HCT116 (cell line): ENCODE measurements at regions not wholly inside any gene's neighbourhood (a gene's known extent, or its start where the extent isn't known, plus 50 kb on each side); places are given as distances from the start of the nearest gene placed in this dataset.

Experiments used
- ATAC-seq: fragments of 200-7000 bp; cut with Tn5 transposase; 2 replicates; pipeline ENCODE4 v1.9.1; 2020; ENCODE audit warnings: mild to moderate bottlenecking, moderate library complexity
- BruUV-seq: library from RNA; stranded (reverse); fragments of 400-500 nt; replicated peaks from 2 replicates; lab custom pipeline; 2021; lab: Mats Ljungman, UMichigan
- CTCF ChIA-PET: fragments of 300-600 bp; sonication (Branson Sonifier 250); formaldehyde crosslinking; loops from one replicate; lab custom pipeline; 2021; ENCODE audit warnings: antibody characterized with exemption; lab: Charles Lee
- POLR2A ChIA-PET: fragments of 300-600, 350-600 bp; sonication (Branson Sonifier 250); formaldehyde crosslinking; loops from one replicate; lab custom pipeline; 2021; ENCODE audit warnings: antibody characterized with exemption; lab: Charles Lee
- RAD21 ChIA-PET, 2 experiments: fragments of 300-600 bp; sonication (Branson Sonifier 250); formaldehyde crosslinking; loops; one replicate each; lab custom pipeline; 2023; ENCODE audit warnings: low total read pairs in 2 of 2; ENCODE audit not compliant: uncharacterized antibody in 2 of 2, unreplicated experiment in 2 of 2, low non-redundant PET in 1 of 2; lab: Charles Lee
- DNase-seq: peaks from one replicate; pipeline ENCODE4 v3.0.0-alpha.2; 2010; ENCODE audit warnings: low read depth, low spot score
- H2AFZ ChIP-seq: fragments of 200-600 bp; shearing (Covaris generic), sonication (generic); 2 replicates; pipeline ENCODE4 v1.6.1; 2017; ENCODE audit warnings: low read depth, mixed run types, mixed read lengths, antibody characterized with exemption, low read length; ENCODE audit not compliant: poor library complexity, severe bottlenecking
- H3K27ac ChIP-seq: 2 replicates; pipeline ENCODE4 v1.5.1; 2012; ENCODE audit warnings: low read depth, low read length
- H3K27me3 ChIP-seq: fragments of 200-600 bp; sonication (generic); 2 replicates; pipeline ENCODE4 v1.6.1; 2016; ENCODE audit warnings: mixed run types, low read length, mixed read lengths; ENCODE audit not compliant: insufficient read depth
- H3K36me3 ChIP-seq, 2 experiments: fragments of 200-500 bp in 1 of 2; fragments of 200-600 bp in 1 of 2; sonication (Bioruptor generic) in 1 of 2; sonication (generic) in 1 of 2; 2 replicates each; pipeline versions ENCODE4 v1.5.1 to v1.6.1; 2014 to 2016; ENCODE audit warnings: low read length in 2 of 2, inconsistent platforms in 1 of 2, mixed read lengths in 1 of 2, mixed run types in 1 of 2; ENCODE audit not compliant: insufficient read depth in 2 of 2, control insufficient read depth in 1 of 2
- H3K4me1 ChIP-seq, 2 experiments: fragments of 200-600 bp in 1 of 2; sonication (generic) in 1 of 2; 2 replicates each; pipeline versions ENCODE4 v1.5.1 to v1.6.1; 2012 to 2017; ENCODE audit warnings: low read length in 2 of 2, inconsistent platforms in 1 of 2, mild to moderate bottlenecking in 1 of 2, mixed read lengths in 1 of 2, mixed run types in 1 of 2, moderate library complexity in 1 of 2; ENCODE audit not compliant: insufficient read depth in 2 of 2, control insufficient read depth in 1 of 2
- H3K4me2 ChIP-seq: fragments of 200-600 bp; sonication (generic); 2 replicates; pipeline ENCODE4 v1.6.1; 2017; ENCODE audit warnings: mixed run types, low read length, mixed read lengths
- H3K4me3 ChIP-seq, 2 experiments: fragments of 200-600 bp in 1 of 2; sonication (generic) in 1 of 2; replicated peaks in 1 of 2; 2 replicates each; pipeline ENCODE4 v1.5.1; 2011 to 2016; ENCODE audit warnings: low read length in 2 of 2, control low read depth in 1 of 2, low read depth in 1 of 2, mild to moderate bottlenecking in 1 of 2, mixed read lengths in 1 of 2, mixed run types in 1 of 2
- H3K79me2 ChIP-seq: fragments of 200-600 bp; sonication (generic); 2 replicates; pipeline ENCODE4 v1.6.1; 2017; ENCODE audit warnings: mild to moderate bottlenecking, mixed run types, low read length, moderate library complexity, mixed read lengths; ENCODE audit not compliant: insufficient read depth
- H3K9ac ChIP-seq: fragments of 200-600 bp; sonication (generic); 2 replicates; pipeline ENCODE4 v1.6.1; 2016; ENCODE audit warnings: low read length, mixed read lengths
- H3K9me2 ChIP-seq: fragments of 200-600 bp; sonication (generic), shearing (Covaris generic); 2 replicates; pipeline ENCODE4 v1.6.1; 2017; ENCODE audit warnings: mixed run types, mild to moderate bottlenecking, moderate library complexity; ENCODE audit not compliant: insufficient read depth
- H3K9me3 ChIP-seq, 2 experiments: fragments of 200-500 bp in 1 of 2; fragments of 200-600 bp in 1 of 2; sonication (Bioruptor generic) in 1 of 2; sonication (generic) in 1 of 2; 2 replicates each; pipeline ENCODE4 v1.6.1; 2014 to 2017; ENCODE audit warnings: low read length in 2 of 2, mixed read lengths in 2 of 2, inconsistent platforms in 1 of 2, low read depth in 1 of 2, mild to moderate bottlenecking in 1 of 2, mixed run types in 1 of 2, moderate library complexity in 1 of 2; ENCODE audit not compliant: control insufficient read depth in 1 of 2, insufficient read depth in 1 of 2
- H4K20me1 ChIP-seq: fragments of 200-600 bp; sonication (generic), shearing (Covaris generic); 2 replicates; pipeline ENCODE4 v1.6.1; 2017; ENCODE audit warnings: mixed run types, mild to moderate bottlenecking, moderate library complexity; ENCODE audit not compliant: insufficient read depth
- CBX3 ChIP-seq: IDR thresholded peaks from 2 replicates; pipeline ENCODE4 v1.6.1; 2012; ENCODE audit warnings: low read depth
- CEBPB ChIP-seq: IDR thresholded peaks from 2 replicates; pipeline ENCODE4 v1.6.1; 2012; ENCODE audit warnings: low read depth
- EGR1 ChIP-seq: IDR thresholded peaks from 2 replicates; pipeline ENCODE4 v1.6.1; 2012; ENCODE audit warnings: low read depth
- ELF1 ChIP-seq: IDR thresholded peaks from 2 replicates; pipeline ENCODE4 v1.6.1; 2012; ENCODE audit warnings: low read depth, borderline replicate concordance
- EZH2 ChIP-seq: fragments of 200-600 bp; sonication (generic); IDR thresholded peaks from 2 replicates; pipeline ENCODE4 v1.6.1; 2017; ENCODE audit warnings: antibody characterized with exemption, mixed run types
- FOSL1 ChIP-seq: IDR thresholded peaks from 2 replicates; pipeline ENCODE4 v1.6.1; 2012; ENCODE audit warnings: low read depth
- JUND ChIP-seq: IDR thresholded peaks from 2 replicates; pipeline ENCODE4 v1.6.1; 2012
- RAD21 ChIP-seq: IDR thresholded peaks from 2 replicates; pipeline ENCODE4 v1.6.1; 2012; ENCODE audit warnings: low read depth, mild to moderate bottlenecking
- SIN3A ChIP-seq: IDR thresholded peaks from 2 replicates; pipeline ENCODE4 v1.6.1; 2012; ENCODE audit warnings: low read depth
- SRF ChIP-seq: IDR thresholded peaks from 2 replicates; pipeline ENCODE4 v1.6.1; 2012; ENCODE audit warnings: low read depth
- intact Hi-C: fragments of 100-400 bp; cut with micrococcal nuclease; formaldehyde crosslinking; loops from 2 replicates; pipeline ENCODE4 v1.10.0; 2022
- TF ChIP-seq, protein P1 (sequence below): IDR thresholded peaks from 2 replicates; pipeline ENCODE4 v1.6.1; 2012
- TF ChIP-seq, protein P2 (sequence below): IDR thresholded peaks from 2 replicates; pipeline ENCODE4 v1.6.1; 2012
- TF ChIP-seq, protein P3 (sequence below), 3 experiments: fragments of 200-600 bp in 1 of 3; sonication (generic) in 1 of 3; IDR thresholded peaks in 2 of 3; conservative IDR thresholded peaks in 1 of 3; 2 replicates each; pipeline ENCODE4 v1.5.1; 2012 to 2017; ENCODE audit warnings: low read depth in 2 of 3, low read length in 2 of 3, antibody characterized with exemption in 1 of 3, borderline replicate concordance in 1 of 3, control low read depth in 1 of 3, mild to moderate bottlenecking in 1 of 3, mixed read lengths in 1 of 3, mixed run types in 1 of 3, moderate library complexity in 1 of 3; ENCODE audit not compliant: insufficient read depth in 1 of 3

DNA sequence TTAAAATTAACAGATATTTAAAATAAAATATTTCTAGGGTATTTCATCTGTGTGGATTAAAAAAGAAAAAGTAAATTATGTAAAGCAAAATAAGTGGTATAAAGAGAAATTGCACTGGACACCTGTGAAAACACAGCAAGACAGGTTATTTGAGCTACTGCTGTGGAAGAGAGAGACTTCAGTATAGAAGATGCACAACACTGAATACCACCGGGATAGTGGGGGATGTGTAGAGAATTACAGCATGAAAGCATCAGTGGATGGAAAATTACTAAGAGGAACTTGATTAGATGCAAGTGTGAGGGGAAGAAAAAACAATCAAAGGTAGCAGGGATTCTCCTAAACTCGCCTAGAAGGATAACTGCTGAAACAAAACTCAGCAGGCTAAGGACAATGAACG is 1242.5 kb upstream of the GBE1 start:
- Histone ChIP-seq H4K20me1 (no peaks in the 10 kb centered on the region), H3K4me3 (no peak overlapping the region), H3K4me1 (no peaks in the 10 kb centered on the region), H2AFZ (no peak overlapping the region), H3K79me2 (no peaks in the 10 kb centered on the region), H3K9me3 (peaks cover 3 to 9% of the 10 kb centered on the region in 2 experiments; a peak in 2 of 4 replicates), H3K4me2 (no peak overlapping the region), H3K36me3 (no peaks in the 10 kb centered on the region), H3K27me3 (no peaks in the 10 kb centered on the region), H3K27ac (no peak overlapping the region), H3K9me2 (no peaks in the 10 kb centered on the region), H3K9ac (no peak overlapping the region)
- ATAC-seq, result no peak
- RAD21 ChIA-PET, result no interaction called here
- POLR2A ChIA-PET, result no interaction called here
- no TSS peak for BruUV-seq
- no peak for TF ChIP-seq RAD21
- TF ChIP-seq SRF, result no peak
- TF ChIP-seq CEBPB, result no peak
- TF ChIP-seq FOSL1, result no peak
- no peak for DNase-seq
- CTCF ChIA-PET, result no interaction called here
- intact Hi-C loops, result no loop called here

DNA sequence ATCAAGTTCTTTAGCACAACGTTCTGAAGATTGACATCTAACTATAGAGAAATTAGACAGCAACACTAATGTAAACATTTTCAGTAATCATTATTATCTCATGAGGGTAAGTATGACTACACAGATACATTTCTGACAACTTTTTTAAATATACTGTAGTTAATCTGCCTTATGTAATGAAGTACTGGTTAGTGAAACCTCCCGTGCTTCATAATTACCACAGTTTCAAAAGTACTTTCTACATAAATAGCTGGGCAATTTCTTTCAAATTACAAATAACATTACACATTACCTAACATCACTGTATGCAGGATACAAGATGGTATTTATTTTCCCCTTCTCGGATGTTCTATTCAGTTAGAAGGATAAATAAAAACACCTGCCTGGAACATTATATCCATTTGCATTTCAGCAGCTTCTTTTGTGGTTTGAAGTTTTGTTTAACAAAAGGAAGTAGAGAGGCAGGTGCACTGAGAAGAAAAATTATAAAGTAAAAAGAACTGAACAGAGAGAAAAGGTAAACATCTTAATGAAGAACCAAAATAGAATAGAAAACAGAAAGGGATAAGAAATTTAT is 1241.5 kb upstream of the GBE1 start:
- ChIA-PET CTCF (no interaction called here), POLR2A (no interaction called here), RAD21 (no interaction called here)
- ATAC-seq (no peak), DNase-seq (no peak)
- TF ChIP-seq EZH2, result no peak
- no peak for TF ChIP-seq SIN3A
- TF ChIP-seq, protein P1, sequence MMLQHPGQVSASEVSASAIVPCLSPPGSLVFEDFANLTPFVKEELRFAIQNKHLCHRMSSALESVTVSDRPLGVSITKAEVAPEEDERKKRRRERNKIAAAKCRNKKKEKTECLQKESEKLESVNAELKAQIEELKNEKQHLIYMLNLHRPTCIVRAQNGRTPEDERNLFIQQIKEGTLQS, result no peak
- no peak for TF ChIP-seq CBX3
- TF ChIP-seq FOSL1, result no peak
- TF ChIP-seq CEBPB, result no peak
- no peak for TF ChIP-seq JUND
- TF ChIP-seq, protein P2, sequence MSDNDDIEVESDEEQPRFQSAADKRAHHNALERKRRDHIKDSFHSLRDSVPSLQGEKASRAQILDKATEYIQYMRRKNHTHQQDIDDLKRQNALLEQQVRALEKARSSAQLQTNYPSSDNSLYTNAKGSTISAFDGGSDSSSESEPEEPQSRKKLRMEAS, result no peak
- TF ChIP-seq, protein P3, sequence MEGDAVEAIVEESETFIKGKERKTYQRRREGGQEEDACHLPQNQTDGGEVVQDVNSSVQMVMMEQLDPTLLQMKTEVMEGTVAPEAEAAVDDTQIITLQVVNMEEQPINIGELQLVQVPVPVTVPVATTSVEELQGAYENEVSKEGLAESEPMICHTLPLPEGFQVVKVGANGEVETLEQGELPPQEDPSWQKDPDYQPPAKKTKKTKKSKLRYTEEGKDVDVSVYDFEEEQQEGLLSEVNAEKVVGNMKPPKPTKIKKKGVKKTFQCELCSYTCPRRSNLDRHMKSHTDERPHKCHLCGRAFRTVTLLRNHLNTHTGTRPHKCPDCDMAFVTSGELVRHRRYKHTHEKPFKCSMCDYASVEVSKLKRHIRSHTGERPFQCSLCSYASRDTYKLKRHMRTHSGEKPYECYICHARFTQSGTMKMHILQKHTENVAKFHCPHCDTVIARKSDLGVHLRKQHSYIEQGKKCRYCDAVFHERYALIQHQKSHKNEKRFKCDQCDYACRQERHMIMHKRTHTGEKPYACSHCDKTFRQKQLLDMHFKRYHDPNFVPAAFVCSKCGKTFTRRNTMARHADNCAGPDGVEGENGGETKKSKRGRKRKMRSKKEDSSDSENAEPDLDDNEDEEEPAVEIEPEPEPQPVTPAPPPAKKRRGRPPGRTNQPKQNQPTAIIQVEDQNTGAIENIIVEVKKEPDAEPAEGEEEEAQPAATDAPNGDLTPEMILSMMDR (IDR thresholded peaks at IDR 0.05 in 2 of 3, conservative IDR thresholded peaks at IDR 0.05 in 1 of 3; ENCODE audit: borderline replicate concordance in 1 of 3, insufficient read depth in 1 of 3, low read depth in 2 of 3, low read length in 2 of 3), result no peak
- TF ChIP-seq EGR1, result no peak
- TF ChIP-seq RAD21, result no peak
- no peak for TF ChIP-seq ELF1
- Histone ChIP-seq H3K4me3 (no peak overlapping the region), H4K20me1 (no peaks in the 10 kb centered on the region), H3K4me1 (no peaks in the 10 kb centered on the region), H3K27me3 (no peaks in the 10 kb centered on the region), H3K27ac (no peak overlapping the region), H3K4me2 (no peak overlapping the region), H3K36me3 (no peaks in the 10 kb centered on the region), H3K9me3 (peaks cover 3 to 9% of the 10 kb centered on the region in 2 experiments; a peak in 2 of 4 replicates), H3K9ac (no peak overlapping the region), H2AFZ (no peak overlapping the region), H3K9me2 (no peaks in the 10 kb centered on the region), H3K79me2 (no peaks in the 10 kb centered on the region)
- intact Hi-C loops, result no loop called here
- BruUV-seq, result no TSS peak
